Hematopoietic multipotent progenitor cell (in vitro differentiated cells): ENCODE measurements at regions not wholly inside any gene's neighbourhood (a gene's known extent, or its start where the extent isn't known, plus 50 kb on each side); places are given as distances from the start of the nearest gene placed in this dataset.
"Not testable (repeated sequence)": the region's sequence is repeated elsewhere in the genome, so short reads cannot be mapped to it uniquely, and the experiment has no call there.

ENCODE experiments used
- DNase-seq, 3 donors: peaks; one replicate each; pipeline ENCODE4 v3.0.0-alpha.2; 2011 to 2015; ENCODE audit warnings: low read depth in 2 of 3, low spot score in 2 of 3

- no peak for DNase-seq
Measured at GRCh38 chr13:34719060-34719875, 222.8 kb upstream of the NBEA start.

DNA sequence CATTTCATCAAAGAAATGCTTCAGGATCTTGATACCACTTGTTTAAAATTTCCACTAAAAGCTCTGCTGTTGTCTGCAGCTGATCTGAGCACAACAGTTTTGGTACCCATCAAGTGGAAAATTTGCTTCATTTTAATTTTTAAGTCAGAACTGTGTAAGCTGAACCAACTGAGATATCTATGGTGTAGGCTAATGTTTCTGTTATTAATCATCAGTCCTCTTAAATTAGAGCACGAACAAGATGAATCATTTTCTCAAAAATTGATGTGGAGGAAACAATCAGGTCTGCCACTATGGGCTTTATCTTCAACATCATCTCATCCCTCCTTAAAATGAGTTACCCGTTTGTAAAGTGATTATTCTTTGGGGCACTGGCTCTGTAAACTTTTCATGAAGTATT, 221.5 kb upstream of the NBEA start:
- DNase-seq, result no peak

DNA sequence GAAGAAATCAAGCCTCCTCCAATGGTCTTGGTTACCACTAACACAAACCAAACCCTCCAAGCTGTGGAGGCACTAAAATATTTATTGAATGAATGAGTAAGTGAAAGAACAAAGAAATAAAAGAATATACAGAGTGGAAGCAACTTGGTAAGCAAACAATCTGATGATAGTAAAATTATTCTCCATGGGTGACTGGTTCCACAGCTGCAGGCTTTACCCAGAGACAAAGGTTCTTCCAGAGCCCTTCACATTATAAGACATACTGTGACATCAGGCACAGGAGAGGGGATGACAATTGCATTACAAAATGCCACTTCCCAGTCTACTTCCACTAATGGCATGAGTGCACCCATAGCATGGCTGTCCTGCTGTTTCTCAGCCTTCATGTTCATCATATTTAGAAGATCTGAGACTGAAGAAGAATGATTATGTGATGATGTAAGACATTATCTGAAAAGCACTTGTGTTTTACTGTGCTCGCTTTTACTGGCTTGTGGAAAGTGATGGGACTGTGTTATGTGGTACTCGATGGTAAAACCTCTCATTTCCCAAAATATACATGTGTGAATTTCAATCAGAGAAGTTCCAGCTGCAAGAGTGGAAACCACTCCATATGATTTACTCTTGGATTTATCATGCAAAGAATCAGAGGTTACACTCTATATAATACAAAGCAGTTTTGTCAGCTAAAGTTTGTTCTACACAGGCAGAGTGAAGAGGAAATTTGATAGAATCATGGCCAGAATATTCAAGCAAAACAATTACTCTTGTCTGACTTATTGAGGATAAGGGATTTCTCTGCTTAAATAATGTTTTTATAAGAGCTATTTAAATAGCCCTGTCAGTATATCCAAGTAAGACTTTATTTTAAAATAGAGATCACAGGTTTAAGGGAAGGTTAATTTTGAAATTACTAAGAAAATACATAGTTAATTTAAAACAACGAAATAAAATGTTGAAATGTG, 220.2 kb upstream of the NBEA start:
- DNase-seq, result no peak

- no peak for DNase-seq
Measured at GRCh38 chr13:34722922-34723321, 219.1 kb upstream of the NBEA start.

DNA sequence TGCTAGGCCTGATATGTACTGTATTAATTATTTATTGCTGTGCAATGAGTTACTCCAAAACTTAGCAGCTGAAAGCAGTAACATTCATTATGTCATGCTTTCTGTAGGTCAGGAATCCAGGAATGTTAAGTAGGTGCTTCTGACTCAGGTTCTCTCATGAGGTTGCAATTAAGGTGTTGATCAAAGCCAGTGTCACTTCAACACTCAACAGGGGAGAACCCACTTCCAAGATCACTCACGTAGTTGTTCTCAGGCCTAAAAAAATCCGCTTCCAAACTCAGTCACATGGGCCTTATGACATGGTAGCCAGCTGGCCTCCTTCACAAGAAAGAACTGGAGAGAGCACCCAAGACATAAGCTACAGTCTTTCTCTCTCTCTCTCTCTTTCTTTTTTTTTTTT, 211.1 kb upstream of the NBEA start:
- no peak for DNase-seq

- no peak for DNase-seq
Measured at GRCh38 chr13:34731486-34731885, 210.6 kb upstream of the NBEA start.

DNA sequence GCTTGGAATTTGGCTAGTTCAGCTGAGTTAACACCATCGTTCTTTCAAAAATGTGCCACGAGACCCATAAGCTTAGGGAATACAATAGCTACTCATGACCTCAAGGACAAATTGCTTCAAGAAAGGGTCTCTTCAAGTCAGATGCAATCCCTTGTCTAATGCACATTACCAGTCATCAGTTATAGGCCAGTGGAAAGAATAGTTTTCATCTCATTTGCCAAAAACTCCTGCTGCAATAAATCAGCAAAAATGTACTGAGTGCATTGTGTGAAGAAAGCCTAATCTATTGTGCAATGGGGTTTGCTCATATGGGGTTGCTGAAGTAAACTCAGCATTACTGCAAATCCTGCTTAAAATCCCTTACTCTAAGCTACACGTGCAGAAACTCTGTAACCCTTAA, 208.3 kb upstream of the NBEA start:
- no peak for DNase-seq

DNA sequence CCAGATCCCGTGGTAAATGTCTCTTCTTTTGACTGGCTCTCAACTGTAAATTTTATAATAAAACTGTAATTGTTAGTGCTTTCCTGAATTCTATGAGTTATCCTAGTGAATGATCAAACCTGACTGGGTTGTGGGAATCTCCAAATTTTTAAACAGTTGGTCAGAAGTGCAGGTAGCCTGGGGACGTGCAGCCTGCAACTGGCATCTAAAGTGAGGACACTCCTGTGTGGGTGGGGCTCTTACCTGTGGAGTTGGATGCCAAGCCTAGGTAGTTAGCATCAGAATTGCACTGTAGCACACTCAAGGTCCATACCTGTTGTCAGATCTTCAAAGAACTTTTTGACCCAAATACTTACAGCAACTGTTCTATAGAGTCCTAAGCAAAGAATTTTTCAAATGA, 207.1 kb upstream of the NBEA start:
- DNase-seq, result no peak

DNA sequence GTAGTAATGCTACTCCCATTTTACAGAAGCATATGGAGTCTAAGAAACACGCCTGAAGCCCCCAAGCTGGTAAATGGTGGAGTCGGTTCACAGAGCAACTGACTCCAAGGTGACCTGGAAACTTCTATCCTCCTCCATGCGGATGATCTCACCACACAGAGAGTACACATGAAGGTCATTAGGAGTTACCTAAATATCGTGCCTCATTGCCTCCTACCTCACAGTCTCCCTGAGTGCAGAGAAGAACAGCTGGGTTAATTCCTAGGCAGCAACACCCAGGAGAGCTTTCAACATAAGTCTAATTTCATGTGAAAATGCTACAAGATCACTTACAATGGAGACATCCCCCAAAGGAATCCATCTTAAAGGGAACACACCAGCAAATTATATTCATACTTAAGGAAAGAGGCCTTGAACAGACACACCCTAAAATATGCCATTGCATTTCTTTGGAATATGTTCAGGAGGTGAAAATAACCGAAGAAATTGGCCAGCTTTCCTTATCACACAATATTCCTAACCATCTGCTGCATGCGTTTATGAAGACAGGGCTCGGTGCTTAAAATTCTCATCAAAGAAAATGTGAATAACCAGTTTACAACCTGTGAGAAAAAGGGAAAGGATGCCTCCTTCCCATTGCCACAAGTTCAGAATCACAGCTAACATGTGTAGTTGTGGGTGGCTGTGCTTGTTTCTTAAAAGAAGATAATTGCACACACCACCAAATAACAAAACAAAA, 203.6 kb upstream of the NBEA start:
- DNase-seq, result no peak

DNA sequence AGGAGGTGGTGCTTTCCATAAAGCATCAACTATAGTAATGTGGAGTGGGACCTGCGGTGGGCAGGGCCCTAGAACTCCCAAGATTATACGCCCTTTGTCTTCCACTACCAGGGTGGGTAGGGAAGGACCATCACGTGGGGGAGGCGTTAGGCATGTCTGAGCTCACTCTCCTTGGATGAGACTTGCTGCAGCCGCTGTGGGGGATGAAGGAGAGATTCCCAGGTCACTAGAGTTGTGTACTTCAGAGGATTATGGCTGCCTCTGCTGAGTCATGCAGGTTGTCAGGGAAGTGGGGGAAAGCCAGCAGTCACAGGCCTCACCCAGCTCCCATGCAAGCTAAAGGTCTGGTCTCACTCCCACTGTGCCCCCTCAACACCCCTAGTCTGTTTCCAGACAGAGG, 195.0 kb upstream of the NBEA start:
- DNase-seq, result not testable (repeated sequence)

DNA sequence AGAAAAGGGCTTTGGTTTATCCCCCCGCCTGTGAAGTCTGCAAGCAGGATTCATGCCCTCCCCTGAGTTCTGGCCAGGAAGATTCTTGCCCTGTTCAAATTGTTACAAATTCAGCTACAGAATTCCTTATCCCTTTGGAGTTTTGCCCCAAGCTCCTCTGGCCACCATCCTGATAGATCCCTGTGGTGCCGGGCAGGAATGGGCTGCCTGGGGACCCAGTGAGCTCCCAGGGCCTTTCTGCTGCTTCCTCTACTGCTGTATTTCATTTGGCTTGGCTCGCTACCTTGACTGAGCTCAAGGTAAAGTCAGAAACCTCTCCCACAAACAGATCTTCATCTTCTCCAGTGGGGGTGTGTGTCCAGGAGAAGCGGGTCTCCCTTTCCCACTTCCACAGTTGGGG, 194.6 kb upstream of the NBEA start:
- no peak for DNase-seq

- no peak for DNase-seq
Measured at GRCh38 chr13:34748073-34748472, 194.0 kb upstream of the NBEA start.

GRCh38 chr13:34748596-34748995, 193.5 kb upstream of the NBEA start:
- no peak for DNase-seq

DNA sequence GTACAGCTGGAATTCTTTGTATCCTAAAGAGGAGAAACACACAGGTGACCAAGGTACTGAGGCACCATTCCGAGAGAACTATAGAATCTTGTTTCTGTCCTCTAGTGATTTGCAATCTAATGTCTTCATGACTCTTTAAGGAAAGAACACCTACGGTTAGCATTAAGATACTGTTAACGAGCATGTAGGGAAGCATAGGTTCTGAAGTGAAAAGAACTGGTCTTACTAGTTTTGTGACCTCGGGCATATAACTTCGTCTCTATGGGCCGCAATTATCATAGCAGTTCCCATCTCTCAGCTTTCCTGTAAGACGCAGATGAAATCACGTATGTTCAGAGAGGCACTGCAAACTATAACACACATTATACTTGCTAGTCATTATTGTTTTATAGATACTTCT, 193.0 kb upstream of the NBEA start:
- DNase-seq, result no peak

DNA sequence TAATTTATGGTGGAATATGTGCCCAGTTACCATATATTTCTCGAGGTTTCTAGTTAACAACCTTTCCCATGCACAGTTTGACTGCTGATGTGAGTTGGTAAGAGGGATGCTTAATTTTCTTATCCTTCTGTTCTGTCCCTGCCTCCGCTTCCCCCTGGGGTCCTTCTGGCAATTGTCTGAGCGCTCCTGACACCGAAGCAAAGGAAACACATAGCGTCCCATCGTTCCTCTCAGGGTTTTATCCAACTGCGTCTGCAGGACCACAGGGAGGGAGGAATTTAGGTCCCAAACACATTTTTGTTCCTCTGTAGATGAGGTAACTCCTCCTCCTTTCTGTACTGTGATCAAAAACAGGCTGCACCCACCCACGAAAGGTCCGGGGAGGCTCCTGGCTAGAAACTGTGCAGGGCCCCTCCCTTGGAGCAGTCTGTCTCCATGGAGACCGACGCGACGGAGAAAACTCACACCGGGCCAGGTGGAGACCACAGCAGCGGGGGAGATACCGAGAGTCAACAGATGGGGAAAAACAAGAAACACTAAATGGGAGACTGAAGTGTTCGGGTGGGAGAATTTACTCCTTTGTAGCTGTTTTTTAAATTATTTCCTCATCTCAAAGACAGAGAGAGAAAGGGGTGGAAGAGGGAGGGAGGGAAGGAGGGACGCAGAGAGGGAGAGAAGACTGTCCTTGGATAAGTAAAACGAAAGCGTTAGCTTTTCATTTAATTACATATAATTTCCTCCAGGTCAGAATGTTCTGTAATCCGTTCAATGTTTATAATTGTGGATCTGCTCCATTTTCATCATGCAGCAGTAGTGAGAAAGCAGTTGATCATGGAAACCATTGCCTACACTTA, 191.8 kb upstream of the NBEA start:
- no peak for DNase-seq

DNA sequence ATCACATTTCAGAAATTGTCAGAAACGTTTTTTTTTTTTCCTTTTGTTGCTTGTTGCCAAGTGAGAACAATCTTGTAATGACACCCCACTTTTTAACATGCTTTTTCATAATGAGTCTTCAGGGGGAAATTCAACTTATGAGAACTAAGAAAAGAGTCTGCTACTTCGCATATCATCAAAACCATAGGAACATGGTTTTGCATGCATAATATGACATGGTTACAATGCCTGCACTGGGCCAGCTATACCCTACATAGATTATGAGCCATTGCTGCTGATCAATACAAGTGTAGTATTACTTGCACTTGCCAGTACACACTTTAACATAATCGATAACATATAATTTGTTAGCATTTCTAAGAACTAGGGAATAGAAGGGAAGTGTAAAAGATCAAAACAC, 191.0 kb upstream of the NBEA start:
- no peak for DNase-seq

DNA sequence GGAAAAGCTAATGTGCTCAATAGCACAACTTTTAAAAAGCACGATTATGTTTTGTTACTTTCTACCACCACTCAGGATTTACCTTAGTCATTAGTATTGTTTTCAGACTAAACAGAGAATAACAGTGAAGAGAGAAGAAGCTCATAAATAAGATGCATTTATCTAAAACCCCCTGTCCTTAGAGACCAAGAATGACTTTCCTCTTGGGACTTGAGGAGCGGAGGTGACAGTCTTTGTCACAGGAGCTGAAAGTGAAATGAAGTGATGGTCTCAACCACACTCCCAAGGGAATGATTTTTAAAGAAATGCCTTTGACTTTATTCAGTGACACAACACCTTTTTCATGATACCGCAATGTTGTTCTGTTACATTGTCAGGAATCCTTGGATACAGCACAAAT, 190.6 kb upstream of the NBEA start:
- DNase-seq, result no peak

- no peak for DNase-seq
Measured at GRCh38 chr13:34752283-34752960, 189.6 kb upstream of the NBEA start.

DNA sequence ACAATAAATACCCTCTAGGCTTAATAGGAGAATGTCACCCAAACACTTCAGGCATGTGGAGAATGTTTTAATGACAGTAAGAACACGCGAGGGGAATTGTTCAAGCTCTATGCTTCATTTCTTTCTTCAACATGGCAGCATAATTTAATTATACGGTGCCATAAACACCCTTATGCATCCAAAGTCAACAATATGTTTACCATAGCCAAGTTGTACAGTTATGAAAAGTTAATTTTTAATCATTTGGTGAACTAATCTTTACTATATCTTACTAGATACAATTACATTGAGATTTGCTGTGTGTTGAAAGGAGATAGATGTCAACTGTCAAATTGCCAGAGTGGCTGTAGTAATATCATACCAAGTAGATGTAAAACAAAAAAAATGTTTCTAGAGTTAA, 185.9 kb upstream of the NBEA start:
- DNase-seq, result no peak

DNA sequence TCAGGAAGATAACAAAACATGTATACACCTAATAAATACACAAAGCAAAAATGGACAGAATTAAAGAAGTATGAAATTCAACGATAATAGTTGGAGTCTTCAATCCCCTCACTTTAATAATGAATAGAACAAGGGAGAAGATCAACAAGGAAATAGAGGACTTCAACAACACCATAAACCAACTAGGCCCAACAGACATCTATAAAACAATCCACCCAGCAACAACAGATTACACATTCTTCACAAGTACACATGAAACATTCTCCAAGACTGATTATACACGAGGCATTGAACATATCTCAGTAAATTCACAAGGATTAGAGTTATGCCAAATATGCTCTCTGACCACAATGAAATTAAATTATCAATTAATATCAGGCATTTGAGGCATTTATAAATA, 185.5 kb upstream of the NBEA start:
- DNase-seq, result no peak
